Kidney tubule cell (primary cell): ENCODE measurements at regions not wholly inside any gene's neighbourhood (a gene's known extent, or its start where the extent isn't known, plus 50 kb on each side); places are given as distances from the start of the nearest gene placed in this dataset.

Experiments
- DNase-seq: peaks from one replicate; pipeline ENCODE4 v3.0.0-alpha.2; 2018; ENCODE audit warnings: low spot score

- no peak for DNase-seq
Measured at GRCh38 chr9:88326936-88327335, 61.3 kb upstream of the SPIN1 start.

DNA sequence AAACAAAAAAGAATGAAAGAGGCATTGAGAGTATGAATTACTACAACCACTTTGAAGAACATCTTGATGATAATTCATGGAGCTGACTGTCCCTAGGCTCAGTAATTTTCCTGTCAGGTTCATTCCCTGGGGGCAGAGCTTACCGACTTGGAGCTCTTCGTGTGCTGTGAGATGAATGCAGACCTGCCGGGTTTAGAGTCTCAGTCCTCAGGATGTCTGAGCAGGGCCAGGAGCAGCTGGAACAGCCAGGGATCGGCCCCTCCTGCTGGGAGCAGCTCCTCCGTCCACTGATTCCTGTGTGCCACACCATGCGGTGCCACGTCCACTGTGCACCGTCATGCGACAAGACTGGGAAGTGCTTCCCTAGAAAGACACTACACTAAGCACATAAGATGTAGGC is 62.2 kb upstream of the SPIN1 start:
- no peak for DNase-seq

- DNase-seq = peak; percentile 59
Measured at GRCh38 chr9:88322906-88323566, 65.2 kb upstream of the SPIN1 start.

GRCh38 chr9:88321764-88322163 is 66.5 kb upstream of the SPIN1 start:
- DNase-seq = no peak

GRCh38 chr9:88320748-88321415 is 67.4 kb upstream of the SPIN1 start:
- no peak for DNase-seq

DNA sequence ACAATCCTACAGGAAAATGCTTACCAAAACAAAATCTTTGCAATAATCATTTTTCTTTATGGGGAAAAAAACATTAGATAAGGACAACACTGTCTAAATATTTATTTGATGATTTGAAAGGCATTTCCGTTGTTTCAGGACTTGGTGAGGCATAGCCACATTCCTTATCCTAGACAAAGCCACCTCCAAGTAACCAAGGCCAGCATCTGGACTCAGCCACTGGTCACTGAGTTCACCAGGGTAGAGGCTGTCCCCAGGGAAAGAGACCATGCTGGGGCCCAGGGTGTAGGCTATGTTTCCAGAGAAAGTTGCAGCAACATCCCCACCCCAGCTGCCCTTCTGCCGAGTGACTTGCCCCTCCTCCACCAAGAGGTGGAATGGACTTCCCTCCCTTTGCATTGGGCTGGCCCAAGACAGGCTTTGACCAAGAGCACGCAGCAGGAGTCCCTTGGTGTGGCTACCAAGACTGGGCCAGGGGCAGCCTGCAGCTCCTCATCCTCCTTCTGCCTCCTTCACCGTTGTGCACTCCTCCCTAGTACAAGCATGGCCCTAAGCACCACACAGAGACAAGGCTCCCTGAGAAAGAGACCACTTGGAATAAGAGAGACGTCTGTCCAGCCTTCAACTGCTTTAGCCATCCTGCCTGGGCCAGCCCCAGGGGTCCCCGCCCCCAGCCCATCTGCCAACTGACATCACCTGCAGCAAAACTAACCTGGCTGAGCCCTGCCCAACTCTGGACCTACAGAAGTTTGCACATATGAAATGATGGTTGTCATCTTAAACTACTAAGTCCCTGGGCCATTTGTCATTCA is 68.1 kb upstream of the SPIN1 start:
- no peak for DNase-seq

- DNase-seq = no peak
Measured at GRCh38 chr9:88313364-88314220, 74.7 kb upstream of the SPIN1 start.

GRCh38 chr9:88312517-88313103 is 75.6 kb upstream of the SPIN1 start:
- no peak for DNase-seq

GRCh38 chr9:88312045-88312444 is 76.2 kb upstream of the SPIN1 start:
- no peak for DNase-seq

- no peak for DNase-seq
Measured at GRCh38 chr9:88310310-88310980, 77.8 kb upstream of the SPIN1 start.

DNA sequence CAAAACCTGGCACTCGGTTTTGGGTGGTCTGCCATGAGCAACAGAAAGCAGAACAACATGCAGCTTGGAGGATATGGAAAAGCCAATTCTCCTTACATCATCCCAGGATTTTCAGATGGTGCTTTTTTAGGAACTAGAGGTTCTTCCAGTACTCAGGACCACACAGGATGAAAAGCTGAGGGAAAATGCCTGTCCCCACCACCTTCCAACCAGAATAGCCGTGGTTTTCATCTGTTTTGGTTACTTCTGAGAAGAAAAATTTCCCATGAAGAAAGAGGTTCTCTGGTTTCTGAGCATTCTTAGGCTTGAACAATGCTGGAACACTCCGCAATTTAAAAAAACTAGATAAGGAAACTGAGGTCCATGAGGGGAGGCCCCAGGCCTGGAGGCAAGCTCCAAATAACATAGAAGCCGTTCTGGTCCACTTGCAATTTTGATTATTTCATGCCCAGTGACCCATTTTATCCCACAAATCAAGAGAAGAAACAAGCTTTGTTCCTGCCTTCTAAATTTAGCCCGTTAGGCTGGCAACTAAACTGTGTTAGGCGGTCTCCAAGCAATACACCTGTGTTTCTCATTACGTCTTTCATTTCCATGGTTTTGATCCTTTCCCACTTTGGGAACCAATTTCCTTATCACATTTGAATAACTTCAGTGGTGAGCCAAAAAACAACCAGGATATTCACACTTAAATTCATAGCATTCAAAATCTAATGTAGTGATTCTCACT is 79.2 kb upstream of the SPIN1 start:
- DNase-seq = no peak

- DNase-seq = no peak
Measured at GRCh38 chr9:88307136-88307535, 81.1 kb upstream of the SPIN1 start.

DNA sequence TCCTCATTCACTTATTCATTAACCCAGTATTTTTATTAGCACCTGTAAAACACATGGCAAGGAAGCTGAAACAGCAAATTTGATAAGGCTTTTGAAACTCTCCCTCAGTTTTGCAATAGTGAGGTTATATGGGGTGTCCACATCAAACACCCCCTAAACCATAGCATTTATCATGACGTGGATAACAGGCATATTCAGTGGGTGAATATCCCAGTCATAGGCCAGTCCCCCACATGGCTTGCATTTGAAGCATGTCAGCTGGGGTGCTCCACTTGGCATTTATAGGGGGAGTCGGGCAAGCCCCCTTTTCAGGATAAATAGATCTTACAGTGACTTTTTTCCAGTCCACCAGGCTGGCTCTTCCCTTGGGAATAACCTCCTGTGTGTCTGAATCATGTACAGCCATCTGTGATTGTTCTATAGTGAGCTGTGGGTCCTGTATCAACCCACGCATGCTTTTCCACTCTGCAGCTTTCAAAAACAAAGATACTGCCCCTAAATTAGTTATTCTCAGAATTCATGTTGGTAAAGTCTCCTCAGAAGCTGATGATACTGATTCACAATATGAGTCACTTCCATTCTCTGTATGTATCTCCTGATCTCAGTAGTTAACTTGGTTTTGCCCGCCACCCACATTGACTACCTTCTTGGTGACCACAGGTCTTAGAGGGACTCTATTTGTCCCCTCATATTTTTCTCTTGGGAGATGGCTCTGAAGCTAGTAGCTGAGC is 84.4 kb upstream of the SPIN1 start:
- peak; percentile 41 for DNase-seq

- no peak for DNase-seq
Measured at GRCh38 chr9:88302579-88303324, 85.5 kb upstream of the SPIN1 start.

DNA sequence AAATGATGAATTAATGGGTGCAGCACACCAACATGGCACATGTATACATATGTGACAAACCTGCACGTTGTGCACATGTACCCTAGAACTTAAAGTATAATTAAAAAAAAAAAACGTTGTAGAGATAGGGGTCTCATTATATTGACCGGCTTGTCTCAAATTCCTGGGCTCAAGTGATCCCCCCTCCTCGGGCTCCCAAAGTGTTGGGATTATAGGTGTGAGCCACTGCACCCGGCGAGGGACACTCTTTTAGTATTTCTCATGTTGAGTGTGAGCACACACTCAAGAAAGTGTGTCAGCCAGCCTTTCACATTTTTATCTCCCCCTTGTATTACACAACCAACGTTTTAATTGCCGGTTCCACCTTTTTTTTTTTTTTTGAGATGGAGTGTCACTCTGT is 87.7 kb upstream of the SPIN1 start:
- no peak for DNase-seq

DNA sequence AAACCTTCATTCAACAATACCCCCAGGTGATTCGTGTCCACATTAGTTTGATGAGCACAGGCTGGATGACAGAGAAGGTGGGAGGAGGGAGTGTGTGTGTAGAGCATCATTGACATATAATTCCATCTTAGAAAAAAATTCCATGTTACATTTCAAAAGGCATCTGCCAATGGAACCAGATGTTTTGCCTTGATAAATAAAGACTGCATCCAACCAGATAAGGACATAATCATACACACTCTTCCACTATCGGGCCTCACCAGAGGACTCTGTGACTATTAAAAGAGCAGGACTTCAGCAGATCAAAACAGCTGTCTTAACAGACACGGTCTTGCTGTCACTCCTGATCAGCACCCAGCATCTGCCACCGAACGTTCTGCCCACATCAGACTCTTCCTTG is 96.4 kb upstream of the SPIN1 start:
- no peak for DNase-seq

GRCh38 chr9:88291056-88291455 is 97.2 kb upstream of the SPIN1 start:
- DNase-seq = no peak

DNA sequence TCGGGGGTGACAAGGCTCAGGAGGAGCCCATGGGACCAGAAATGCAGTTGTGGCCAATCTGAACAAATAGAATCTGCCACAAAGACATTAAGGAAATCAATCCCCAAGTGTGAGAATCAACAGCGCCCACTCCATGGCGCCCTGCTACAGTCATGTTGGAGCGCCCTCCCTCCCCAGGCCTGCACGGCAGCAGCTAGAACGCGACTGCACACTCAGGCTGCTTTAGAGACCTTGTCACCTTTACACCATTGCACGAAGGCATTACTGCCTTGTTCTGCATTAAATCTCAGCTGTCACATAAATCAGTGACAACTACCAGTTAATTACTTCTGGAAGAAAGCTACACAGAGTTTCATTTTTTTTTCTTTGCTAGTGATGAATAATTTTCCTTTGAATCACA is 98.7 kb upstream of the SPIN1 start:
- DNase-seq = no peak

- DNase-seq = no peak
Measured at GRCh38 chr9:88287972-88288371, 100.3 kb upstream of the SPIN1 start.
